Skeletal muscle cell (primary cell): ENCODE measurements at regions not wholly inside any gene's neighbourhood (a gene's known extent, or its start where the extent isn't known, plus 50 kb on each side); places are given as distances from the start of the nearest gene placed in this dataset.
A peak's percentile ranks its signal among the peaks of the same experiment; 100 is the strongest.
"Not testable (repeated sequence)": the region's sequence is repeated elsewhere in the genome, so short reads cannot be mapped to it uniquely, and the experiment has no call there.

ENCODE experiments used
- DNase-seq: peaks from one replicate; pipeline ENCODE4 v3.0.0-alpha.2; 2010; ENCODE audit warnings: low read depth
- H3K4me3 ChIP-seq: 2 replicates; pipeline ENCODE4 v1.5.1; 2011; ENCODE audit warnings: low read depth, mild to moderate bottlenecking, control low read depth, low read length, moderate library complexity

GRCh38 chr12:89775986-89776365 is 67.3 kb upstream of the ATP2B1 start:
- no peak for DNase-seq
- no peak overlapping the region for H3K4me3 ChIP-seq

GRCh38 chr12:89775063-89775985 is 66.7 kb upstream of the ATP2B1 start:
- DNase-seq = peak; percentile 31
- H3K4me3 ChIP-seq = no peak overlapping the region

- no peak for DNase-seq
- no peak overlapping the region for H3K4me3 ChIP-seq
Observed at GRCh38 chr12:89774645-89775044, 66.0 kb upstream of the ATP2B1 start.

- no peak overlapping the region for H3K4me3 ChIP-seq
- no peak for DNase-seq
Observed at GRCh38 chr12:89770391-89770790, 61.8 kb upstream of the ATP2B1 start.

DNA sequence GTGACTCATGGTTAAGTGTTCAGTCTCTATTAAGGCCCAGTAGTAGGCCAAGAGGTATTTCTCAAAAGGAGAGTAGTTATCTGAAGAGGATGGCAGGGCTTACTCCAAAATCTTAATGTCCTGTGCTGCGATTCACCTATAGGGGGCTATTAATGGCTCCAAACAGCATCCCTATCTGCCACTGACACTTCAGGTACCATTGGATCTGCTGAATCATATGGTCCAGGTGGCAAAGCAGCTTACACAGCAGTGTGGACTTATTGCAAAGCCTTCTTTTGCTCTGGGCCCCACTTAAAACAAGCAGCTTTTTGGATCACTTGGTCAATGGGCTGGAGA is 60.8 kb upstream of the ATP2B1 start:
- H3K4me3 ChIP-seq = no peak overlapping the region
- no peak for DNase-seq

DNA sequence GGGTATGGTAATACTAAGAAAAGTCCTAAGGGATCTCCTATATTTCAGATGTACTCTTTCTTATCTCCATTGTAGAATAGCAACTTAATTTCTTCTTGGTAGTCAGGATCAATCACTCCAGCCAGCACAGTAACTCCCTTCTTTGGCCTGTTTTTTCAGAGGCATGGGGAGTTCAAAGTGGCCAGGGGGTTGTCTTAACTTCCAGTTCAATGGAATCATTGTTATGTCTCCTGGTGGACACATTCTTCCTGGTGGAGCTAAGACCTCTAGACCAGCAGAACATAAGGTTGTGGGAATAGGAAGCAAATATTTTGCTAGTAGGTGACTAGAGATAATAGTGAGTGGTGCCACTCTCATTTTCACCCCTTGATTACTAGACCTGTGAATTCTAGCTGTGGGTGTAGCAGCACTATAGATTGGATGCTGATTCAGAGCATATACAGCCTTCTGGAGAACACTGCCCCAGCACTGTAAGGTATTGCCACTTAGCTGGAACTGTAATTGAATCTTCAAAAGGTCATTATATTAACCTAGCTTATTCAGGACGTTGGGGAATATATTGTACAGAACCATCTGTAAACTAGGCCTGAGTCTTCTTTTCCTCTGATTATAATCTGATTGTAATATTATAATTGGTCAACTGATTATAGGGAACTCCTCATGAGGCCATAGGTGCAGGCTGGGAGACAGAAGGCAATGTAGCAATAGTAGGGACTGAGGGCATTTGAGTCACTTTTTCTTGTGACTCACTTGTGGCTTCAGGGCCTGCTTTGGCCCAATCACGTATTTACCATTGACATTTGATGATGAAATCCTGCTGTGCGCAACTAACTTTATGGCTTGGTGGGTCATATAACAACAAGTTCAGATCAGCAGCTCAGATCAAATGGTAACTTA is 60.2 kb upstream of the ATP2B1 start:
- no peak overlapping the region for H3K4me3 ChIP-seq
- DNase-seq = peak; percentile 99

DNA sequence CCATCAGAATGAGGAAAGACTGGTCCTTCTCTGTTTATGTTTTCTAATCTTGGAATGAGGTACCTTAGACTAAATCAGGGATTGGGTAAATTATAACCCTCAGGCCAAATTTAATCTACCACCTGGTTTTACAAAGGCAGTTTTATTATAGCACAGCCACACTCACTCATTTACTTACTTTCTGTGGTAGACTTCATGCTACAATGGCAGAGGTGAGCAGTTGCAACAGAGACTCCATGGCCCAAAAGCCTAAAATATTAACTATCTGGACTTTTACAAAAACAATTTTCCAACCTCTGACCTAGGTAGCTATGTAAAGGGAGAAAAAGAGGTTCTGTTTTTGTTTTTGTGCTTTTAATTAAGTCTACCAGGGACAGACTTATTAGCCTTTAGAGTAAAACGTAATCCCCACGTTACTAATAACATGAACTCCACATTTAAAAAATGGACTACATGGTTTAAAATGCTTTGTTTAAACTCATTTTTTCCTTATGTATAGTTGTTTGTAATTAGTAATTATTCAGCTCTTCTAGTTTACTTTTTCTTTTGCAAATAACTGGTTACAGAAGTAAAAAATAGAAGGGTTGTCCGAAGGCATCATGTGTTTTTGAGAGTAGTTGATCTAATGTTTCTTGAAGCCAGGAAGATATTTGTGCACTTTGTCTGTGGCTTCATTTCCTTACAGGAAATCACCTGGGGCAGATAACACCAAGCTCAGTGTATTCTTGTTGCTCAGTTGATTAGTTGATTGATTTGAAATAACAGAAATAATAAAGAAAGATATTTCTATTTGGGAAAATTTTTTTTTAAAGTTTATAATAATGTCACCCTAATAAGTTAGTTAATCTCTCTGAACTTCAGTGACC is 57.6 kb upstream of the ATP2B1 start:
- H3K4me3 ChIP-seq = no peak overlapping the region
- DNase-seq = no peak

DNA sequence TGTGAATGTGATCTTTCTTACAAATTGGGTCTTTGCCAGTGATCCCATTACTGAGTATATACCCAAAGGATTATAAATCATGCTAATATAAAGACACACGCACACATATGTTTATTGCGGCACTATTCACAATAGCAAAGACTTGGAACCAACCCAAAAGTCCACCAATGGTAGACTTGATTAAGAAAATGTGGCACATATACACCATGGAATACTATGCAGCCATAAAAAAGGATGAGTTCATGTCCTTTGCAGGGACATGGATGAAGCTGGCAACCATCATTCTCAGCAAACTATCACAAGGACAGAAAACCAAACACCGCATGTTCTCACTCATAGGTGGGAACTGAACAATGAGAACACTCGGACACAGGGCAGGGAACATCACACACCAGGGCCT is 55.5 kb upstream of the ATP2B1 start:
- DNase-seq, H3K4me3 ChIP-seq: not testable (repeated sequence)

GRCh38 chr12:89762498-89763170 is 54.0 kb upstream of the ATP2B1 start:
- DNase-seq = no peak

DNA sequence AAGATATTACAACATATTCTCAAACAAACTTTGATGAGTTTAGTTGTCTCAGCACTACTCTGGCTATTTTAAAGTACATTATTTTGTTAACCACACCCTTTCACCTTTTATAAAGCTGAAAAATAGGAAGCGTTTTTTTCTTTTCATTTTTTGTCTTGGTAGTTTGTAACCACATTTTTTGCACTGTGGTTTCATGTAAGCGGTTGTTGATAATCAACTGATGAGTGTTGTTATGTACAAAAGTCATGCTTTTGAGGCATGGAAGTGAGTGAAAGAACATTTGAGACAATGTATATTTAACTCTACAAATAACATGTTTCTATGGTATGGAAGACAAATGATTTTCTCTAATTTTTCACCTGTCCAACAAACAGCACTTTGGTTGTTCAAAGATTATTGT is 52.1 kb upstream of the ATP2B1 start:
- no peak overlapping the region for H3K4me3 ChIP-seq
- no peak for DNase-seq

More at GRCh38 chr12:89762498-89763170, 54.0 kb upstream of the ATP2B1 start:
- H3K4me3 ChIP-seq = no peak overlapping the region
